HG02610 (cell line): ENCODE measurements at regions not wholly inside any gene's neighbourhood (a gene's known extent, or its start where the extent isn't known, plus 50 kb on each side); places are given as distances from the start of the nearest gene placed in this dataset.
A peak's percentile ranks its signal among the peaks of the same experiment; 100 is the strongest.
"Not testable (repeated sequence)": the region's sequence is repeated elsewhere in the genome, so short reads cannot be mapped to it uniquely, and the experiment has no call there.

Source experiments
- ATAC-seq: cut with Tn5 transposase; IDR thresholded peaks from one replicate; pipeline ENCODE4 v1.9.1; 2021; ENCODE audit warnings: mild to moderate bottlenecking, moderate library complexity; ENCODE audit not compliant: unreplicated experiment

DNA sequence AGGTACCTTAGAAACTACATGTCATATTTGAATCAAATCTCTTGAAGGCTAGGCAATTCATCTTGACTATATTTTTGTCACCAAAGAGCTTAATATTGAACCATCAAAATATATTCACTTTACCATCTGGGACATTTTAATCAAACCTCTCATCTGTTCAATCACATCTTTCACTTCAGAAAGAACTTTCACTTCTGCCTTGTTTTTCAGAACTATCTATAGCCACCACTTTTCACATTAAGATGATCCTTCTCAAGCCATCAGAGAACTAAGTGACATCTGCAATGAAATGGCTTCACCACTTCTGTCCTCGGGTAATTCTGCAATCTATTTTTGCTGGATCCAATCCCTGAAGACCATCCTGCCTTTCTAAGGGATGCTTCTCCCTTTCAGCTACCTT is 57.8 kb downstream of the OR2B2 start:
- ATAC-seq: no peak

- ATAC-seq: no peak
These were observed 60.8 kb downstream of the OR2B2 start for GRCh38 chr6:27851440-27851839.

- not testable (repeated sequence) for ATAC-seq
These were observed 63.2 kb downstream of the OR2B2 start for GRCh38 chr6:27849001-27849400.

- ATAC-seq: no peak
These were observed 64.5 kb downstream of the OR2B2 start for GRCh38 chr6:27847706-27848105.

- ATAC-seq: no peak
These were observed 71.6 kb downstream of the OR2B2 start for GRCh38 chr6:27840572-27840971.

- ATAC-seq: no peak
These were observed 72.3 kb downstream of the OR2B2 start for GRCh38 chr6:27839626-27840475.

DNA sequence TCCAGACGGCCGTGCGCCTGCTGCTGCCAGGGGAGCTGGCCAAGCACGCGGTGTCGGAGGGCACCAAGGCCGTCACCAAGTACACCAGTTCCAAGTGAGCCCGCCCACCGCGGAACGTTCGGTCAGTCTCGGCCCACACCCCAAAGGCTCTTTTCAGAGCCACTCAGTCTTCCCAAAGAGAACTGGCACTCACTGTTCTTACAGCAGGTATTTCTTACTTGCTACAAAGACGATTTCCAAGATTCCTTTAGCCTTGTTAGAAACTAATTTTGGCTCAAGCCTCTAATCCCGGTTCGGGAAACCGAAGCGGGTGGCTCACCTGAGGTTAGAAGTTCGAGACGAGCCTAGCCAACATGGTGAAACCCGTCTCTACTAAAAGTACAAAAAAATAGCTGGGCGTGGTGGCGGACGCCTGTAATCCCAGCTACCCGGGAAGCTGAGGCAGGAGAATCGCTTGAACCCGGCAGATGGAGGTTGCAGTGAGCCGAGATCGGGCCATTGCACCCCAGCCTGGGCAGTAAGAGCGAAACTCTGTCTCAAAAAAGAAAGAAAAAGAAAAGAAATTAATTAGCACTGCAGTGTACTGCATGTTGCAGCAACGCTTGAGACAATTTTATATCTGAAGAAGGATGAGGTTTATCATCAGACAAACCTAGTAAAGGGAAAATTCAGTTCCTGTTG is 73.1 kb downstream of the OR2B2 start:
- ATAC-seq: no peak

- peak; percentile 80 for ATAC-seq
These were observed 73.9 kb downstream of the OR2B2 start for GRCh38 chr6:27838058-27838944.

DNA sequence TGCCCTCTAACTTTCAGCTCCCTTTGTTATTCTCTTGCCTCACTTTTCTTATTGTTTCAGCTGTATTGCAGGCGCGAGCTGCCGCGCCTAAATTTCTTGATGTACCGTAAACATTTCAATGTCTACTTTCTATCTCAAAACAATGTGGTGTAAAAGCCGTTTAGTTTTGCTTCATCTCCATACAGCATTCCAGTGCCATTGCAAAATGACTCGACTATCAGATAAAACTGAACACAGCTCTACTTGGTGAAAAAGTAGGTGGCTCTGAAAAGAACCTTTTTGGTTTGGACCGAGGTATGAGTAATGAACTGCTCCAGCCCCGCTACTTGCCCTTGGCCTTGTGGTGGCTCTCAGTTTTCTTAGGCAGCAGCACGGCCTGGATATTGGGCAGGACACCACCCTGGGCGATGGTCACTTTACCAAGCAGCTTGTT is 74.6 kb downstream of the OR2B2 start:
- peak; percentile 3 for ATAC-seq

GRCh38 chr6:27836783-27837624 is 75.2 kb downstream of the OR2B2 start:
- ATAC-seq: peak; percentile 34

- no peak for ATAC-seq
These were observed 75.9 kb downstream of the OR2B2 start for GRCh38 chr6:27836141-27836782.

DNA sequence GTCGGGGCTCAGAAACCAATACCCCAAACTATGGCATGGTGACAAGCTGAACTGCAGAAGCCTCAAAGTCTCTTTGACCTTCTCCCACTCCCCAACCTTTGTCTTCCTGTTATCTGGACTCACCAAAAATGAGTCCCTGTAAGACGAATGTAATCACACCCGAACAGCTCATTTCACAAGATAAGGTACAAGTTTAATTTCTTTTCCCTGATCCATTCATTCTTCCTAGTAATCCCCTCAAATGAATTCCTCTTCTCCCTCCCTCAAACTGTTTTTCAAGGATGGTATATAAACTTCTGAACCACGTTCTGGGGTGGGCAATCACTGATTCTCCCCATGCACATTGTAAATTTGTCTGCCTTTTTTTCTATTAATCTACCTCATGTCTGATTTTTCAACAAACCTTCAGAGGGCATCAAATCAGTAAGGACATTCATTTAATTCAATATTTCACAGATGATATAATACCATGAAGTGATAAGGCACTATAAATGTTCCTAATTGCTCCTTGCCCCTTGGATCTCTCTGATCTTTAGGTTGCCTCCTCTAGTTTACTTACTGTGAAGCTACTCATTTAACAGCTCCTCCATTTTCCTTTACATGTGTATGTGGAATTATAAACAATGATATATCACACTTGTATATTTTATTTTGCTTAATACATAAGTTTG is 77.2 kb downstream of the OR2B2 start:
- no peak for ATAC-seq

DNA sequence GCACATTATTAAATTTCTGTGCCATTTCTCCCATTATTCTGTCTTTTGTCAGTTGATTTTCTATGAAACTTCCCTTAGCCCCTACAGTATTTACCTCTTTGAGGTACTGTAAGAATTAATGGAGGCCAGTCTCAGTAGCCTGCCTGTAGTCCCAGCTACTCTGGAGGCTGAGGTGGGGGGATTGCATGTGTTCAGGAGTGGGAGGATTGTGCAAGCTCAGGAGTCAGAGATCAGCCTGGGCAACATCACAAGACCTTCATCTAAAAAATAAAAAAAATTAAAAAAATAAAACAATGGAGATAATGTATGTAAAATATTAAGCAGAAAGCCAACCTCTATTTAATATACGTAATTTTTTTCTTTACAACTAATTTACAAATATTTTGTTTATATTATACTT is 77.8 kb downstream of the OR2B2 start:
- no peak for ATAC-seq

DNA sequence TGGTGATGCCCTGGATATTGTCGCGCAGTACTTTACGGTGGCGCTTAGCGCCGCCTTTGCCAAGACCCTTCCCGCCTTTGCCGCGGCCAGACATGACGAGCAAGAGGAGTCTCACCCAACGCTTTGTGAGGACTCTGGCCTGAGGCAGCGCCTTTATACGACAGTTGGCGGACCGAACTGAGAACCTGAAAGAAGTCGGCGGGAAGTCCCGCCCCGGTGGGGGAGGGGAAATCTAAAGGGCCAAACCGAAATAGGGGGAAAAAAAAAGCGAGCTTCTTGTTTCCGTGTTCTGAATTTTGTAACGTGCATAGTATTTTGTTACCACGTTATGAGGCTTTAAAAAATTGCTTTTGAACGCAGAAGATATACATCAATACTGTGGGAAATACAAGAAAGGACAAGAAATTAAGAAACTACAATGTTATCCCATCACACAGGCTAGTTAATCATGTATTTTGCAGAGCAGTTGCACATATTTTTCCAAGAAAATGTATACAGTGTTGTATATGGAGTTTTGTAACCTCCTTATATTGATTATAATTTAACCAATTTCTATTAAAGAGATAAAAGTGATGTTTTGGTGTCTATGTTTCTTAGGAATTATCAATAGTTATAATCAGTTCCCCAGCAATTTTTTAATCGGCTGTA is 80.6 kb downstream of the OR2B2 start:
- peak; percentile 84 for ATAC-seq

DNA sequence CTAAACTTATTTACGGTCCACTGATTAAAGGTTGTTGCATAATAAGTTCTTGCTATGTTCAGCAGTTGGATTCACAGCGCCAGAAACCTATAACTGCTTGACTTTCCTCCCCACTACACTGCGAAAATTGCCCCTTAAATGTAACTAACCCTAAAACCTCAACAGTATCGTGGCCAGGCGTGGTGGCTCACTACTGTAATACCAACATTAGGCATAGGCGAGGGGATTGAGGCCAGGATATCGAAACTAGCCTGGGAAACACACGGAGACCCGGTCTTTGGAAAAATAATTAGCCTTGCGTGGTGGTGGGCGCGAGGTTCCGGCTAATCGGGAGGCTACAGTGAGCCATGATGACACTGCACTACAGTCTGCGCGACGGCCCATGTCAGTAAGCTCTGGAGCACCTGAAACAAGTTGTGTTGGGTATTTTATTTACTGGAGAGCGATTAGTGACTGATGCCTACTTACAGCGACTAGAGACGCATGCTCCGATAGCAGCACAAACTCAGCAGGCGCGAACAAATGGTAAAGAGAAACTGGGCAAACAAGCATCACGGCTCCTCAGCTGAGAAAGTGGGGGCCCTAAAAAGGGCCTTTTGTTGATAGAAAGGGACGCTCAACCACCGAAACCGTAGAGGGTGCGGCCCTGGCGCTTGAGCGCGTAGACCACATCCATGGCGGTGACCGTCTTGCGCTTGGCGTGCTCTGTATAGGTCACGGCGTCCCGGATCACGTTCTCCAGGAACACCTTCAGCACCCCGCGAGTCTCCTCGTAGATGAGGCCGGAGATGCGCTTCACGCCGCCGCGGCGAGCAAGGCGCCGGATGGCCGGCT is 81.4 kb downstream of the OR2B2 start:
- ATAC-seq: peak; percentile 79

- no peak for ATAC-seq
These were observed 82.0 kb downstream of the OR2B2 start for GRCh38 chr6:27830212-27830599.

GRCh38 chr6:27829453-27830211 is 82.6 kb downstream of the OR2B2 start:
- no peak for ATAC-seq
